ENCODE measurements at regions not wholly inside any gene's neighbourhood (a gene's known extent, or its start where the extent isn't known, plus 50 kb on each side); places are given as distances from the start of the nearest gene placed in this dataset.
"Not testable (repeated sequence)": the region's sequence is repeated elsewhere in the genome, so short reads cannot be mapped to it uniquely, and the experiment has no call there.

- DNase-seq = peak; percentile 66
Measured at GRCh38 chr5:51172903-51173626, 210.2 kb upstream of the ISL1 start.

- DNase-seq = peak; percentile 12
Measured at GRCh38 chr5:51181208-51181894, 201.9 kb upstream of the ISL1 start.

DNA sequence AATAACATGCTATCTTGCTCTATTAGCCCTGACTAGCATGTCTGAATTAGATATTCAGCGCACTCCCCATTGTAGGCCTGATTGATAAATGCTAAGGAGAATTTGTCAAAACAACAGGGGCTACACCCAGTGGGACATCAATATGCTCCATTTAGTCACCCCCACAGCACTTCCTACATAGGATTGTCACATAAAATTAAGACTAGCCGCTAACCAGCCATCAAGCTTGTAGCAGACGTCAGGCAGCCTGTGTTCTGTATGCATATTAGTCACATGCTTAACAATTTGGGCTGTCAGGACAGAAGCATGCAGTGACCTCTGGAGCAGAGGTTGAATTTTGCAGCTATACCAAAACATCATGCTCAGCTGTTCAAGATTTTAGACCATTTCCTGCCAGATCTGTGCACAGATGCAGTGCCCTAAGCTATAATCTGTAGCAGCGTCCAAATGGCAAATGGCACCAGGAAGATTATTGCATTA is 197.4 kb upstream of the ISL1 start:
- no peak for DNase-seq

- no peak for DNase-seq
Measured at GRCh38 chr5:51188001-51188591, 195.2 kb upstream of the ISL1 start.

- DNase-seq = no peak
Measured at GRCh38 chr5:51194671-51195070, 188.6 kb upstream of the ISL1 start.

DNA sequence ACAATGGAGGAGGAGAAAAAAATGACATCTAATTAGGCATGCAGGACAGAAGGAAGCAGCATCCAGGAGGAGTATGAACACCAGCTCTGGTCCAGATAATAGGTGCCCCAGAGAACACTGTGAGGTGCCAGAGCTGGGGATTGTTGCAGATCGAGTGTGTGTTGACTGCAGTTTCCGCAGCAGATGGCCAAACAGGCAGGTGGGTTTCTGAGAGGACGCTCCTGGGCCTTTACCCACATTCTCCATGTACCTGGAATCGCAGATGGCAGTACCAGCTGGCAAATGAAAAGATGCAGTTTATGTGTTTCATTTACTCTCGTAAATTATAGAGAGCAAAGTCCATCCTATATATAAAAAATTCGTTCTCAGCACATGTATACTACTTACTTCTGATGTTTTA is 182.2 kb upstream of the ISL1 start:
- no peak for DNase-seq

- no peak for DNase-seq
Measured at GRCh38 chr5:51201708-51202107, 181.5 kb upstream of the ISL1 start.

GRCh38 chr5:51202161-51202560 is 181.1 kb upstream of the ISL1 start:
- DNase-seq = no peak

GRCh38 chr5:51203598-51203997 is 179.7 kb upstream of the ISL1 start:
- no peak for DNase-seq

GRCh38 chr5:51208296-51208695 is 175.0 kb upstream of the ISL1 start:
- DNase-seq = no peak

- DNase-seq = peak; percentile 26
Measured at GRCh38 chr5:51214746-51215145, 168.5 kb upstream of the ISL1 start.

DNA sequence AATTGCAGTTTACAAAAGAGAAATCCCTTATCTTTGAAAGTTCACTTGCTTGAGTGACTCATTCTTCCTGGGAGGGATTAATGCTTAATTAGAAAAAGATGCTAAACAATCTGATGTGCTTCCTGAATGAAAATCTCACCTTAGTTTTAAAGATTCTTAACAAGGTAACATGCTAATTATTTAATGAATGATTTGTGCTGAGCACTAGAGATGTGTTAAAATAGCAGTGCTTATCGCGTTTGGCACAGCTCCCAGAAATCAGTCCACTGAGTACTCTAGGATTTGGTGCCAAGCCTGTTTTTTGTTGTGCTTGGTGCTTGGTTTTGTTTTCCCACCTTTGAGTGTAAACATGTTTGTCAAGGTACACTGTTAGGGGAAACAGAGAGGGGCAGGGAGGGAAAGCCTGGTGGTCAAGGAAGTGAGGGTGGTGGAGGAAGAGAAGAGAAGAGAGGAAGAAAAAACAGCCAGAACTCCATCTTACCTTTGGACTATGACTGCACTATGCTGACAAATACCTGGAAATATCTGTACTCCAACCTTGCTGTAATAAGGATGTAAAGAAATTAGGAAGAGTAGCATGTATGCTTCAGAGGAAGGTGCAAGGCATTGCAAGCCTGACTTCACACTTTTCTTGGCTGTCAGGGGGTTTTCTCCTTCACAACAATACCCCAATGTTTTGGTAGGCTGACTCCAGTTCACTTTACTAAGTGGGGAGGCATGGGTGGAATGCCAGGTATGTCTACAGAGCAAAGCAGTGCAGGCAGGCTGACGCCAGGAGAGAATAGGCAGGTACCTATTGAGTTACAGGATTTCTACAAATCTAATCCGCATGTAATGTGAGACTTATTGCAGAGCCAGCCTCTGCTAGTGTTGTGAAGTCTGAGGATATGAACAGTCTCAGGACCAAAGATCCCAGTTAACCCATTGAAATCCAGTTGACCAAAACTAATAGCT is 157.2 kb upstream of the ISL1 start:
- no peak for DNase-seq

GRCh38 chr5:51227963-51228470 is 155.2 kb upstream of the ISL1 start:
- DNase-seq = no peak

- peak; percentile 2 for DNase-seq
Measured at GRCh38 chr5:51230336-51230735, 152.9 kb upstream of the ISL1 start.

DNA sequence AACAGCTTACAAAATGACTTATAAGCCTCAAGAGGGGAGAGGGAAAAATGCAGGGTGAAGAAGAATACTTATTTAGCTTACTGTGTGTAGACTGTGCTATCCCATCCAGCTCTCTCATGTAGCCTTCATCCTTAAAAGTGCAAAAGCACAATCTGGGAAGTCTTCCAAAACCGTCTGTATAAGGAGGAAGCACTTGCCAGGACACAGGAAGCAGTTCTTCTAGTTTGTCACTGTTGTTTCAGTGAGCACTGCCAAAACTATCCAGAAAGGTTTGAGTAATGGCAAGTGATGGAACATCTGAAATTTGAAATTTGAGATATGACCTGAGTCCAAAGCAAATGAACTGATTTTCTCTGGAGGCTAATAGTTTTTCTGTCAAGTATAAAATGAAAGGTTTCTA is 140.8 kb upstream of the ISL1 start:
- DNase-seq = no peak

DNA sequence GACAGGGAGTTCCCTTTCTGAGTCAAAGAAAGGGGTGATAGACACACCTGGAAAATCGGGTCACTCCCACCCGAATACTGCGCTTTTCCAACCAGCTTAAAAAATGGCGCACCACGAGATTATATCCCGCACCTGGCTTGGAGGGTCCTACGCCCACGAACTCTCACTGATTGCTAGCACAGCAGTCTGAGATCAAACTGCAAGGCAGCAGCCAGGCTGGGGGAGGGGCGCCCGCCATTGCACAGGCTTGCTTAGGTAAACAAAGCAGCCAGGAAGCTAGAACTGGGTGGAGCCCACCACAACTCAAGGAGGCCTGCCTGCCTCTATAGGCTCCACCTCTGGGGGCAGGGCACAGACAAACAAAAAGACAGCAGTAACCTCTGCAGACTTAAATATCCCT is 132.3 kb upstream of the ISL1 start:
- not testable (repeated sequence) for DNase-seq

DNA sequence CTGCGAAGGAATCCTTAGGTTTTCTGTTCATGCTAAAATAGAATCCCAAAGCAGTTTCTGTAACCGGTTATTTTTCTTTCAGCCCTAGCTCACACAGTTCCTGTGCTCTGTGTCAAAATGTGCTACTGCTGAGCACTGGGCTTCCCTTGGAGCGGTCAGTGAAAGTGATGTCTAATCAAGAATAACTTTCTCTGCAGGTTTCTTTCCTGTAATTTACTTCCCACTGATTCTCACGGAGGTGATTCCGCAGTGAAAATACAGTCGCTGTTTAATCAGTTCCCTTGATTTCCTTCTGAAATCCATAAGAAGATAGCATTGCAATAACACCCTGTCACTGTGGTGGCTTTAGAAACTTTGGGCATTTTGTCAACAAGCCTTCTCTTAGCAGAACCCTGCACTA is 112.0 kb upstream of the ISL1 start:
- no peak for DNase-seq

GRCh38 chr5:51273021-51273420 is 110.2 kb upstream of the ISL1 start:
- DNase-seq = no peak

DNA sequence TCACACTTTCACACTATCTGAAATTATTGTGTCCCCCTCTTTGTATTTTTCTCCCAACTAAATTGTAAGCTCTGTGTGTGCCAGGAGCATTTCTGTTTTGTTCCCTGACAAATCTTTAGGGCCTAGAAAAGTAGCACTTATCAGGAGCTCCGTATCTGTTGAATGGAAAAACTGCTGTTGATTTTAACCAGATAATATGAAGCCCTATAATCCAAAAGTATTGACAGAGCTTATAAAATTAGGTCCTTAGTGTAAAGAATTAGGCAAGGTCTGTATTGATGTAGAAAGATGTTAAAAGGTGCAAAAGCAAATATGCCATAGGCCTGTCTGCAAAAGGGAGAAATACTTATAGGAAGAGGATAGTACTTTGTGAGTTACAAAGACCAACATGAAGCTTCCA is 109.4 kb upstream of the ISL1 start:
- no peak for DNase-seq

GRCh38 chr5:51275428-51275827 is 107.8 kb upstream of the ISL1 start:
- DNase-seq = no peak

DNA sequence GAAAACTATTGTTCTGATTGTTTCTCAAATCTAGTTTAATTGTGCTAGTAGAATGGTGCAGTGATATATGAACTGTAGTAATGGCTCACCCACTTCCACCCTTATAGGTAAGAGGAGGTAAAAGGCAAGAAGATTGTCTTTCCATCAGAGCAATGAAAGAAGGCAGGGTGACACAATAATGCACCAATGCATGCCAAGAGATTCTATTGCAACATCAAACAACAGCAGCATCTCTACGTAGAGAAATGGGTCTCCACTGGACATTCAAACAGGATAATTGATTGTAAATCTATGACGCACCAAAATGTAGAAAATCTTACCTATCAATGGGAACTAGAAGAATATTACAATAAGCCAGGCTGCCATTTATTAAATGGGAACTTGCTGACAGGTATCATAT is 107.0 kb upstream of the ISL1 start:
- DNase-seq = no peak

GRCh38 chr5:51278539-51278938 is 104.7 kb upstream of the ISL1 start:
- DNase-seq = no peak

All from OCI-M1 (cell line).